HCT116 (cell line): ENCODE measurements at regions not wholly inside any gene's neighbourhood (a gene's known extent, or its start where the extent isn't known, plus 50 kb on each side); places are given as distances from the start of the nearest gene placed in this dataset.

Source experiments
- ATAC-seq: fragments of 200-7000 bp; cut with Tn5 transposase; 2 replicates; pipeline ENCODE4 v1.9.1; 2020; ENCODE audit warnings: mild to moderate bottlenecking, moderate library complexity
- BruUV-seq: library from RNA; stranded (reverse); fragments of 400-500 nt; replicated peaks from 2 replicates; lab custom pipeline; 2021; lab: Mats Ljungman, UMichigan
- CTCF ChIA-PET: fragments of 300-600 bp; sonication (Branson Sonifier 250); formaldehyde crosslinking; loops from one replicate; lab custom pipeline; 2021; ENCODE audit warnings: antibody characterized with exemption; lab: Charles Lee
- POLR2A ChIA-PET: fragments of 300-600, 350-600 bp; sonication (Branson Sonifier 250); formaldehyde crosslinking; loops from one replicate; lab custom pipeline; 2021; ENCODE audit warnings: antibody characterized with exemption; lab: Charles Lee
- RAD21 ChIA-PET, 2 experiments: fragments of 300-600 bp; sonication (Branson Sonifier 250); formaldehyde crosslinking; loops; one replicate each; lab custom pipeline; 2023; ENCODE audit warnings: low total read pairs in 2 of 2; ENCODE audit not compliant: uncharacterized antibody in 2 of 2, unreplicated experiment in 2 of 2, low non-redundant PET in 1 of 2; lab: Charles Lee
- DNase-seq: peaks from one replicate; pipeline ENCODE4 v3.0.0-alpha.2; 2010; ENCODE audit warnings: low read depth, low spot score
- H2AFZ ChIP-seq: fragments of 200-600 bp; shearing (Covaris generic), sonication (generic); 2 replicates; pipeline ENCODE4 v1.6.1; 2017; ENCODE audit warnings: low read depth, mixed run types, mixed read lengths, antibody characterized with exemption, low read length; ENCODE audit not compliant: poor library complexity, severe bottlenecking
- H3K27ac ChIP-seq: 2 replicates; pipeline ENCODE4 v1.5.1; 2012; ENCODE audit warnings: low read depth, low read length
- H3K27me3 ChIP-seq: fragments of 200-600 bp; sonication (generic); 2 replicates; pipeline ENCODE4 v1.6.1; 2016; ENCODE audit warnings: mixed run types, low read length, mixed read lengths; ENCODE audit not compliant: insufficient read depth
- H3K36me3 ChIP-seq, 2 experiments: fragments of 200-500 bp in 1 of 2; fragments of 200-600 bp in 1 of 2; sonication (Bioruptor generic) in 1 of 2; sonication (generic) in 1 of 2; 2 replicates each; pipeline versions ENCODE4 v1.5.1 to v1.6.1; 2014 to 2016; ENCODE audit warnings: low read length in 2 of 2, inconsistent platforms in 1 of 2, mixed read lengths in 1 of 2, mixed run types in 1 of 2; ENCODE audit not compliant: insufficient read depth in 2 of 2, control insufficient read depth in 1 of 2
- H3K4me1 ChIP-seq, 2 experiments: fragments of 200-600 bp in 1 of 2; sonication (generic) in 1 of 2; 2 replicates each; pipeline versions ENCODE4 v1.5.1 to v1.6.1; 2012 to 2017; ENCODE audit warnings: low read length in 2 of 2, inconsistent platforms in 1 of 2, mild to moderate bottlenecking in 1 of 2, mixed read lengths in 1 of 2, mixed run types in 1 of 2, moderate library complexity in 1 of 2; ENCODE audit not compliant: insufficient read depth in 2 of 2, control insufficient read depth in 1 of 2
- H3K4me2 ChIP-seq: fragments of 200-600 bp; sonication (generic); 2 replicates; pipeline ENCODE4 v1.6.1; 2017; ENCODE audit warnings: mixed run types, low read length, mixed read lengths
- H3K4me3 ChIP-seq, 2 experiments: fragments of 200-600 bp in 1 of 2; sonication (generic) in 1 of 2; replicated peaks in 1 of 2; 2 replicates each; pipeline ENCODE4 v1.5.1; 2011 to 2016; ENCODE audit warnings: low read length in 2 of 2, control low read depth in 1 of 2, low read depth in 1 of 2, mild to moderate bottlenecking in 1 of 2, mixed read lengths in 1 of 2, mixed run types in 1 of 2
- H3K79me2 ChIP-seq: fragments of 200-600 bp; sonication (generic); 2 replicates; pipeline ENCODE4 v1.6.1; 2017; ENCODE audit warnings: mild to moderate bottlenecking, mixed run types, low read length, moderate library complexity, mixed read lengths; ENCODE audit not compliant: insufficient read depth
- H3K9ac ChIP-seq: fragments of 200-600 bp; sonication (generic); 2 replicates; pipeline ENCODE4 v1.6.1; 2016; ENCODE audit warnings: low read length, mixed read lengths
- H3K9me2 ChIP-seq: fragments of 200-600 bp; sonication (generic), shearing (Covaris generic); 2 replicates; pipeline ENCODE4 v1.6.1; 2017; ENCODE audit warnings: mixed run types, mild to moderate bottlenecking, moderate library complexity; ENCODE audit not compliant: insufficient read depth
- H3K9me3 ChIP-seq, 2 experiments: fragments of 200-500 bp in 1 of 2; fragments of 200-600 bp in 1 of 2; sonication (Bioruptor generic) in 1 of 2; sonication (generic) in 1 of 2; 2 replicates each; pipeline ENCODE4 v1.6.1; 2014 to 2017; ENCODE audit warnings: low read length in 2 of 2, mixed read lengths in 2 of 2, inconsistent platforms in 1 of 2, low read depth in 1 of 2, mild to moderate bottlenecking in 1 of 2, mixed run types in 1 of 2, moderate library complexity in 1 of 2; ENCODE audit not compliant: control insufficient read depth in 1 of 2, insufficient read depth in 1 of 2
- H4K20me1 ChIP-seq: fragments of 200-600 bp; sonication (generic), shearing (Covaris generic); 2 replicates; pipeline ENCODE4 v1.6.1; 2017; ENCODE audit warnings: mixed run types, mild to moderate bottlenecking, moderate library complexity; ENCODE audit not compliant: insufficient read depth
- EGR1 ChIP-seq: IDR thresholded peaks from 2 replicates; pipeline ENCODE4 v1.6.1; 2012; ENCODE audit warnings: low read depth
- EZH2 ChIP-seq: fragments of 200-600 bp; sonication (generic); IDR thresholded peaks from 2 replicates; pipeline ENCODE4 v1.6.1; 2017; ENCODE audit warnings: antibody characterized with exemption, mixed run types
- EZH2phosphoT487 ChIP-seq: fragments of 200-600 bp; IDR thresholded peaks from 2 replicates; pipeline ENCODE4 v1.6.1; 2018; ENCODE audit warnings: antibody characterized with exemption, borderline replicate concordance
- FOSL1 ChIP-seq: IDR thresholded peaks from 2 replicates; pipeline ENCODE4 v1.6.1; 2012; ENCODE audit warnings: low read depth
- POLR2A ChIP-seq: IDR thresholded peaks from 2 replicates; pipeline ENCODE4 v1.7.0; 2011; ENCODE audit warnings: borderline replicate concordance; ENCODE audit not compliant: insufficient read depth, insufficient read length; ENCODE audit errors: extremely low read depth
- intact Hi-C: fragments of 100-400 bp; cut with micrococcal nuclease; formaldehyde crosslinking; loops from 2 replicates; pipeline ENCODE4 v1.10.0; 2022
- TF ChIP-seq, protein P1 (sequence below): IDR thresholded peaks from 2 replicates; pipeline ENCODE4 v1.6.1; 2012; ENCODE audit warnings: low read depth

- no peak for TF ChIP-seq EGR1
- no peak for TF ChIP-seq EZH2
- no peak for TF ChIP-seq POLR2A
- TF ChIP-seq, protein P1, sequence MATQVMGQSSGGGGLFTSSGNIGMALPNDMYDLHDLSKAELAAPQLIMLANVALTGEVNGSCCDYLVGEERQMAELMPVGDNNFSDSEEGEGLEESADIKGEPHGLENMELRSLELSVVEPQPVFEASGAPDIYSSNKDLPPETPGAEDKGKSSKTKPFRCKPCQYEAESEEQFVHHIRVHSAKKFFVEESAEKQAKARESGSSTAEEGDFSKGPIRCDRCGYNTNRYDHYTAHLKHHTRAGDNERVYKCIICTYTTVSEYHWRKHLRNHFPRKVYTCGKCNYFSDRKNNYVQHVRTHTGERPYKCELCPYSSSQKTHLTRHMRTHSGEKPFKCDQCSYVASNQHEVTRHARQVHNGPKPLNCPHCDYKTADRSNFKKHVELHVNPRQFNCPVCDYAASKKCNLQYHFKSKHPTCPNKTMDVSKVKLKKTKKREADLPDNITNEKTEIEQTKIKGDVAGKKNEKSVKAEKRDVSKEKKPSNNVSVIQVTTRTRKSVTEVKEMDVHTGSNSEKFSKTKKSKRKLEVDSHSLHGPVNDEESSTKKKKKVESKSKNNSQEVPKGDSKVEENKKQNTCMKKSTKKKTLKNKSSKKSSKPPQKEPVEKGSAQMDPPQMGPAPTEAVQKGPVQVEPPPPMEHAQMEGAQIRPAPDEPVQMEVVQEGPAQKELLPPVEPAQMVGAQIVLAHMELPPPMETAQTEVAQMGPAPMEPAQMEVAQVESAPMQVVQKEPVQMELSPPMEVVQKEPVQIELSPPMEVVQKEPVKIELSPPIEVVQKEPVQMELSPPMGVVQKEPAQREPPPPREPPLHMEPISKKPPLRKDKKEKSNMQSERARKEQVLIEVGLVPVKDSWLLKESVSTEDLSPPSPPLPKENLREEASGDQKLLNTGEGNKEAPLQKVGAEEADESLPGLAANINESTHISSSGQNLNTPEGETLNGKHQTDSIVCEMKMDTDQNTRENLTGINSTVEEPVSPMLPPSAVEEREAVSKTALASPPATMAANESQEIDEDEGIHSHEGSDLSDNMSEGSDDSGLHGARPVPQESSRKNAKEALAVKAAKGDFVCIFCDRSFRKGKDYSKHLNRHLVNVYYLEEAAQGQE, result no peak
- TF ChIP-seq EZH2phosphoT487, result no peak
- no peak for TF ChIP-seq FOSL1
- H3K27me3 ChIP-seq, result no peaks in the 10 kb centered on the region
- no peaks in the 10 kb centered on the region for H3K36me3 ChIP-seq
- BruUV-seq, result no TSS peak
- DNase-seq (no peak), ATAC-seq (no peak)
- no peak overlapping the region for H3K4me2 ChIP-seq
- no peaks in the 10 kb centered on the region for H4K20me1 ChIP-seq
- no peaks in the 10 kb centered on the region for H3K9me2 ChIP-seq
- POLR2A ChIA-PET, result no interaction called here
- H3K9me3 ChIP-seq, result no peaks in the 10 kb centered on the region
- H3K27ac ChIP-seq, result no peak overlapping the region
- CTCF ChIA-PET, result no interaction called here
- peaks cover 7 to 9% of the 10 kb centered on the region in 2 experiments; a peak in 3 of 4 replicates for H3K4me1 ChIP-seq
- H3K9ac ChIP-seq, result no peak overlapping the region
- intact Hi-C loops, result no loop called here
- H3K4me3 ChIP-seq, result no peak overlapping the region
- no peak overlapping the region for H2AFZ ChIP-seq
- no peaks in the 10 kb centered on the region for H3K79me2 ChIP-seq
- RAD21 ChIA-PET, result no interaction called here
These were observed 65.9 kb upstream of the ATP5PO start for GRCh38 chr21:33981391-33982101.
